K562 (cell line): ENCODE measurements at regions not wholly inside any gene's neighbourhood (a gene's known extent, or its start where the extent isn't known, plus 50 kb on each side); places are given as distances from the start of the nearest gene placed in this dataset.

ENCODE experiments used
- ATAC-seq: fragments of 200-7000 bp; cut with Tn5 transposase; 3 replicates; pipeline ENCODE4 v1.9.1; 2020; ENCODE audit warnings: moderate library complexity
- BruUV-seq: library from RNA; stranded (reverse); fragments of 400-500 nt; replicated peaks from 2 replicates; lab custom pipeline; 2021; lab: Mats Ljungman, UMichigan
- CTCF ChIA-PET: fragments of 300-600 bp; formaldehyde crosslinking; extraction: SDS; loops from one replicate; lab custom pipeline; 2021; ENCODE audit warnings: low intra/inter-chr PET ratio; lab: Yijun Ruan, JAX
- POLR2A ChIA-PET: fragments of 300-600, 350-650 bp; sonication (Branson Sonifier 250); formaldehyde crosslinking; extraction: SDS; loops from one replicate; lab custom pipeline; 2021; ENCODE audit warnings: antibody characterized with exemption, inconsistent platforms; lab: Yijun Ruan, JAX
- DNase-seq, 4 experiments: peaks; one replicate each; pipeline versions ENCODE4 v3.0.0 to v3.0.0-alpha.2; 2011 to 2018; ENCODE audit warnings: low spot score in 3 of 4, mixed read lengths in 3 of 4; ENCODE audit errors: extremely low read depth in 1 of 4
- FAIRE-seq: peaks from 2 replicates; lab custom pipeline; 2011; peaks lifted over from hg19 to GRCh38; lab: Jason Lieb, UNC
- H2AFZ ChIP-seq: 2 replicates; pipeline ENCODE4 v1.6.0; 2011; ENCODE audit warnings: low read depth, low read length, control low read depth, inconsistent platforms
- H3K27ac ChIP-seq: fragments of 200-600 bp; 3 replicates; pipeline ENCODE4 v1.8.0; 2011; ENCODE audit warnings: low read depth, mild to moderate bottlenecking, control low read depth, inconsistent platforms, low read length, moderate library complexity, mixed read lengths; ENCODE audit errors: extremely low read depth
- H3K27me3 ChIP-seq, 2 experiments: fragments of 300-600 bp in 1 of 2; 2 replicates in 1 of 2; 3 replicates in 1 of 2; pipeline versions ENCODE4 v1.6.0 to v1.8.0; 2011; ENCODE audit warnings: inconsistent platforms in 2 of 2, low read length in 2 of 2, mild to moderate bottlenecking in 1 of 2, mixed read lengths in 1 of 2, moderate library complexity in 1 of 2; ENCODE audit not compliant: control insufficient read depth in 2 of 2, insufficient read depth in 2 of 2
- H3K36me3 ChIP-seq: fragments of 300-600 bp; 3 replicates; pipeline ENCODE4 v1.8.0; 2011; ENCODE audit warnings: mild to moderate bottlenecking, low read length, inconsistent platforms; ENCODE audit not compliant: control insufficient read depth, insufficient read depth
- H3K4me1 ChIP-seq, 2 experiments: fragments of 200-600 bp in 1 of 2; replicated peaks in 1 of 2; 2 replicates in 1 of 2; 3 replicates in 1 of 2; pipeline versions ENCODE4 v1.5.1 to v1.8.0; 2011; ENCODE audit warnings: inconsistent platforms in 2 of 2, low read length in 2 of 2, mild to moderate bottlenecking in 1 of 2, mixed read lengths in 1 of 2, moderate library complexity in 1 of 2; ENCODE audit not compliant: control insufficient read depth in 2 of 2, insufficient read depth in 2 of 2
- H3K4me2 ChIP-seq: 2 replicates; pipeline ENCODE4 v1.6.1; 2011; ENCODE audit warnings: low read length, control low read depth, inconsistent platforms, mixed read lengths; ENCODE audit not compliant: insufficient read depth
- H3K4me3 ChIP-seq: fragments of 200-600 bp; sonication (generic), shearing (Covaris generic); 2 replicates; pipeline ENCODE4 v1.5.1; 2016; ENCODE audit warnings: control low read depth, inconsistent platforms
- H3K79me2 ChIP-seq: fragments of 200-600 bp; 3 replicates; pipeline ENCODE4 v1.8.0; 2011; ENCODE audit warnings: low read length, inconsistent platforms; ENCODE audit not compliant: control insufficient read depth, insufficient read depth
- H3K9ac ChIP-seq, 2 experiments: 2 replicates each; pipeline versions ENCODE4 v1.6.0 to v1.6.1; 2011; ENCODE audit warnings: low read depth in 2 of 2, low read length in 2 of 2, control low read depth in 1 of 2, inconsistent platforms in 1 of 2, mild to moderate bottlenecking in 1 of 2, mixed read lengths in 1 of 2; ENCODE audit not compliant: insufficient read depth in 1 of 2
- H3K9me1 ChIP-seq: one replicate; pipeline ENCODE4 v1.6.0; 2011; ENCODE audit warnings: inconsistent platforms, mild to moderate bottlenecking, low read length, moderate library complexity; ENCODE audit not compliant: control insufficient read depth, insufficient read depth
- H3K9me3 ChIP-seq: replicated peaks from 2 replicates; pipeline ENCODE4 v1.5.1; 2011; ENCODE audit warnings: low read depth, low read length, inconsistent platforms; ENCODE audit not compliant: control insufficient read depth, insufficient read depth
- H4K20me1 ChIP-seq: replicated peaks from 2 replicates; pipeline ENCODE4 v1.6.1; 2011; ENCODE audit warnings: low read length, inconsistent platforms, mixed read lengths; ENCODE audit not compliant: control insufficient read depth, insufficient read depth
- RBM25 ChIP-seq: fragments of 200-400 bp; formaldehyde crosslinking; IDR thresholded peaks from 2 replicates; pipeline ENCODE4 v1.6.1; 2018; ENCODE audit warnings: low read length, low read depth, moderate library complexity; ENCODE audit not compliant: severe bottlenecking
- SIX5 ChIP-seq, 2 experiments: IDR thresholded peaks; 2 replicates each; pipeline ENCODE4 v1.6.1; 2011; ENCODE audit warnings: low read length in 2 of 2, borderline replicate concordance in 1 of 2, low read depth in 1 of 2, mild to moderate bottlenecking in 1 of 2, moderate library complexity in 1 of 2; ENCODE audit not compliant: insufficient read depth in 1 of 2
- TAF9B ChIP-seq: fragments of 450-650 bp; IDR thresholded peaks from 2 replicates; pipeline ENCODE4 v1.6.1; 2018; ENCODE audit warnings: mild to moderate bottlenecking; ENCODE audit not compliant: partially characterized antibody
- TEAD2 ChIP-seq: fragments of 450-650 bp; IDR thresholded peaks from 2 replicates; pipeline ENCODE4 v1.6.1; 2016; ENCODE audit warnings: missing genetic modification characterization, control low read depth, missing compliant biosample characterization
- TOE1 ChIP-seq, 2 experiments: fragments of 450-650 bp in 1 of 2; sonication (generic) in 1 of 2; formaldehyde crosslinking in 1 of 2; IDR thresholded peaks; 2 replicates each; pipeline versions ENCODE4 v1.7.1 to v1.8.0; 2016 to 2022; ENCODE audit warnings: borderline replicate concordance in 2 of 2, mild to moderate bottlenecking in 2 of 2, antibody characterized with exemption in 1 of 2, inconsistent platforms in 1 of 2, low read depth in 1 of 2, missing genetic modification reagents in 1 of 2, moderate library complexity in 1 of 2
- TSC22D4 ChIP-seq: fragments of 450-650 bp; IDR thresholded peaks from 2 replicates; pipeline ENCODE4 v1.6.1; 2016; ENCODE audit warnings: missing genetic modification characterization, missing biosample characterization, control low read depth
- ZNF253 ChIP-seq: fragments of 250-450 bp; sonication (Bioruptor Pico); conservative IDR thresholded peaks from 2 replicates; pipeline ENCODE4 v1.6.1; 2021; ENCODE audit warnings: mild to moderate bottlenecking
- ZNF431 ChIP-seq: sonication (generic); formaldehyde crosslinking; IDR thresholded peaks from 2 replicates; pipeline ENCODE4 v1.8.0; 2022; ENCODE audit warnings: mild to moderate bottlenecking, missing genetic modification reagents
- ZNF696 ChIP-seq: fragments of 250-450 bp; sonication (Bioruptor Pico); conservative IDR thresholded peaks from 2 replicates; pipeline ENCODE4 v1.4.0; 2020; ENCODE audit warnings: mild to moderate bottlenecking, moderate library complexity
- WGBS: fragments of 100-300 bp; shearing (Covaris generic); methylation state at CpG from one replicate; pipeline ENCODE4 v1.1.6; 2016; ENCODE audit warnings: low coverage, mixed read lengths; ENCODE audit not compliant: insufficient coverage; ENCODE audit errors: missing lambda C conversion rate; 5-methylcytosine and 5-hydroxymethylcytosine counted together
- in situ Hi-C: fragments of 300-500 bp; cut with MboI; formaldehyde crosslinking; loops from 4 replicates; pipeline ENCODE4 v1.15.0; 2018; ENCODE audit warnings: inconsistent platforms, mixed read lengths
- intact Hi-C: fragments of 100-400 bp; cut with micrococcal nuclease; formaldehyde crosslinking; loops from 2 replicates; pipeline ENCODE4 v1.14.2; 2022
- TF ChIP-seq, protein P1 (sequence below): IDR thresholded peaks from 2 replicates; pipeline ENCODE4 v1.6.1; 2012; ENCODE audit warnings: low read depth, low read length, improper control_type of control experiment, borderline replicate concordance

- CTCF ChIA-PET = no interaction called here
- FAIRE-seq = no peak
Observed at GRCh38 chr1:189125694-189126093, 1352.0 kb downstream of the BRINP3 start.

GRCh38 chr1:189131576-189131975 is 1346.1 kb downstream of the BRINP3 start:
- FAIRE-seq = no peak
- Histone ChIP-seq H3K4me2 (no peak overlapping the region), H3K9me1 (no peaks in the 10 kb centered on the region), H3K4me3 (no peak overlapping the region), H3K79me2 (no peaks in the 10 kb centered on the region), H3K9ac (no peak overlapping the region), H3K36me3 (no peaks in the 10 kb centered on the region), H2AFZ (no peak overlapping the region), H3K9me3 (no peaks in the 10 kb centered on the region), H3K27me3 (no peaks in the 10 kb centered on the region), H3K27ac (no peak overlapping the region), H4K20me1 (no peaks in the 10 kb centered on the region), H3K4me1 (no peaks in the 10 kb centered on the region)
- intact Hi-C loops = no loop called here
- CTCF ChIA-PET = no interaction called here
- ATAC-seq = no peak
- WGBS = 2% methylated on average over 3 of the region's 3 CpGs
- POLR2A ChIA-PET = no interaction called here
- in situ Hi-C loops = no loop called here
- TF ChIP-seq, protein P1, sequence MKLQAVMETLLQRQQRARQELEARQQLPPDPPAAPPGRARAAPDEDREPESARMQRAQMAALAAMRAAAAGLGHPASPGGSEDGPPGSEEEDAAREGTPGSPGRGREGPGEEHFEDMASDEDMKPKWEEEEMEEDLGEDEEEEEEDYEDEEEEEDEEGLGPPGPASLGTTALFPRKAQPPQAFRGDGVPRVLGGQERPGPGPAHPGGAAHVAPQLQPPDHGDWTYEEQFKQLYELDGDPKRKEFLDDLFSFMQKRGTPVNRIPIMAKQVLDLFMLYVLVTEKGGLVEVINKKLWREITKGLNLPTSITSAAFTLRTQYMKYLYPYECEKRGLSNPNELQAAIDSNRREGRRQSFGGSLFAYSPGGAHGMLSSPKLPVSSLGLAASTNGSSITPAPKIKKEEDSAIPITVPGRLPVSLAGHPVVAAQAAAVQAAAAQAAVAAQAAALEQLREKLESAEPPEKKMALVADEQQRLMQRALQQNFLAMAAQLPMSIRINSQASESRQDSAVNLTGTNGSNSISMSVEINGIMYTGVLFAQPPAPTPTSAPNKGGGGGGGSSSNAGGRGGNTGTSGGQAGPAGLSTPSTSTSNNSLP = no peak
- TF ChIP-seq TSC22D4 (no peak), TEAD2 (tag) (no peak), ZNF253 (CRISPR knock-in tag) (no peak), RBM25 (no peak), ZNF696 (CRISPR knock-in tag) (no peak), TAF9B (no peak), SIX5 (IDR thresholded peaks at IDR 0.05; ENCODE audit: borderline replicate concordance in 1 of 2, insufficient read depth in 1 of 2, low read depth in 1 of 2, low read length in 2 of 2) (no peak), TOE1 (IDR thresholded peaks at IDR 0.05; ENCODE audit: borderline replicate concordance) (no peak), TOE1 (CRISPR knock-in tag; IDR thresholded peaks at IDR 0.05; ENCODE audit: borderline replicate concordance, low read depth) (no peak)
- BruUV-seq = no TSS peak
- DNase-seq = no peak

More at GRCh38 chr1:189125694-189126093, 1352.0 kb downstream of the BRINP3 start:
- no peak overlapping the region for H3K9ac ChIP-seq
- TF ChIP-seq ZNF431 (CRISPR knock-in tag) = no peak
- TF ChIP-seq, all 486 proteins: peak for 0
- H3K9me3 ChIP-seq = no peaks in the 10 kb centered on the region; the same call in 1 of the 2 replicates
- 0% methylated on average over 2 of the region's 2 CpGs for WGBS
- no peak for DNase-seq
- no peaks in the 10 kb centered on the region for H4K20me1 ChIP-seq
- no peaks in the 10 kb centered on the region for H3K27me3 ChIP-seq
- H3K36me3 ChIP-seq = no peaks in the 10 kb centered on the region
- H3K9me1 ChIP-seq = no peaks in the 10 kb centered on the region
- ATAC-seq = no peak
- BruUV-seq = no TSS peak
- intact Hi-C loops = no loop called here
- H3K4me3 ChIP-seq = no peak overlapping the region
- POLR2A ChIA-PET = interaction anchor here (0.6 kb wide), 1 partner anchor 16 kb away, joined by 4 read pairs; no protein-coding TSS in a partner anchor
- no peak overlapping the region for H3K4me2 ChIP-seq
- H2AFZ ChIP-seq = no peak overlapping the region
- H3K27ac ChIP-seq = no peak overlapping the region
- no peaks in the 10 kb centered on the region for H3K79me2 ChIP-seq
- H3K4me1 ChIP-seq = no peaks in the 10 kb centered on the region
- in situ Hi-C loops = no loop called here
